SU-DHL-6 (cell line): ENCODE measurements at regions not wholly inside any gene's neighbourhood (a gene's known extent, or its start where the extent isn't known, plus 50 kb on each side); places are given as distances from the start of the nearest gene placed in this dataset.
"Not testable (repeated sequence)": the region's sequence is repeated elsewhere in the genome, so short reads cannot be mapped to it uniquely, and the experiment has no call there.

Source experiments
- EZH2phosphoT487 ChIP-seq: fragments of 200-600 bp; sonication (generic), shearing (Covaris generic); conservative IDR thresholded peaks from 2 replicates; pipeline ENCODE4 v1.6.1; 2018; ENCODE audit warnings: mild to moderate bottlenecking, antibody characterized with exemption, low read length, moderate library complexity, mixed read lengths
- TF ChIP-seq, protein P1 (sequence below): fragments of 200-600 bp; sonication (generic); IDR thresholded peaks from one replicate; pipeline ENCODE4 v1.5.1; 2017; ENCODE audit warnings: antibody characterized with exemption, mild to moderate bottlenecking, low read length, moderate library complexity; ENCODE audit not compliant: insufficient read depth, poor library complexity, severe bottlenecking

DNA sequence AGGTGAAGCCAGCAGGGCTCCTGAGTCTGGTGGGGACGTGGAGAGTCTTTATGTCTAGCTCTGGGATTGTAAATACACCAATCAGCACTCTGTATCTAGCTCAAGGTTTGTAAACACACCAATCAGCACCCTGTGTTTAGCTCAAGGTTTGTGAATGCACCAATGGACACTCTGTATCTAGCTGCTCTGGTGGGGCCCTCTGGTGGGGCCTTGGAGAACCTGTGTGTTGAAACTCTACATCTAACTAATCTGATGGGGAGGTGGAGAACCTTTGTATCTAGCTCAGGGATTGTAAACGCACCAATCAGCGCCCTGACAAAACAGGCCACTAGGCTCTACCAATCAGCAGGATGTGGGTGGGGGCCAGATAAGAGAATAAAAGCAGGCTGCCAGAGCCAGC is 240.6 kb upstream of the PTGER4 start:
- TF ChIP-seq, protein P1, sequence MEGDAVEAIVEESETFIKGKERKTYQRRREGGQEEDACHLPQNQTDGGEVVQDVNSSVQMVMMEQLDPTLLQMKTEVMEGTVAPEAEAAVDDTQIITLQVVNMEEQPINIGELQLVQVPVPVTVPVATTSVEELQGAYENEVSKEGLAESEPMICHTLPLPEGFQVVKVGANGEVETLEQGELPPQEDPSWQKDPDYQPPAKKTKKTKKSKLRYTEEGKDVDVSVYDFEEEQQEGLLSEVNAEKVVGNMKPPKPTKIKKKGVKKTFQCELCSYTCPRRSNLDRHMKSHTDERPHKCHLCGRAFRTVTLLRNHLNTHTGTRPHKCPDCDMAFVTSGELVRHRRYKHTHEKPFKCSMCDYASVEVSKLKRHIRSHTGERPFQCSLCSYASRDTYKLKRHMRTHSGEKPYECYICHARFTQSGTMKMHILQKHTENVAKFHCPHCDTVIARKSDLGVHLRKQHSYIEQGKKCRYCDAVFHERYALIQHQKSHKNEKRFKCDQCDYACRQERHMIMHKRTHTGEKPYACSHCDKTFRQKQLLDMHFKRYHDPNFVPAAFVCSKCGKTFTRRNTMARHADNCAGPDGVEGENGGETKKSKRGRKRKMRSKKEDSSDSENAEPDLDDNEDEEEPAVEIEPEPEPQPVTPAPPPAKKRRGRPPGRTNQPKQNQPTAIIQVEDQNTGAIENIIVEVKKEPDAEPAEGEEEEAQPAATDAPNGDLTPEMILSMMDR, result not testable (repeated sequence)
- TF ChIP-seq EZH2phosphoT487, result not testable (repeated sequence)
